Astrocyte of the cerebellum (primary cell): ENCODE measurements at regions not wholly inside any gene's neighbourhood (a gene's known extent, or its start where the extent isn't known, plus 50 kb on each side); places are given as distances from the start of the nearest gene placed in this dataset.
"Not testable (repeated sequence)": the region's sequence is repeated elsewhere in the genome, so short reads cannot be mapped to it uniquely, and the experiment has no call there.

Experiments used
- DNase-seq: peaks from one replicate; pipeline ENCODE4 v3.0.0-alpha.2; 2011; ENCODE audit warnings: low read depth
- H3K4me3 ChIP-seq: 2 replicates; pipeline ENCODE4 v1.5.1; 2011; ENCODE audit warnings: mild to moderate bottlenecking, low read depth, low read length, moderate library complexity
- CTCF ChIP-seq: IDR thresholded peaks from 2 replicates; pipeline ENCODE4 v1.5.1; 2012; ENCODE audit warnings: low read length, low read depth, moderate library complexity, mild to moderate bottlenecking; ENCODE audit errors: missing control alignments
- in situ Hi-C: cut with HindIII; loops from 2 replicates; pipeline ENCODE4 v1.10.0; 2017; ENCODE audit warnings: low sequenced_read_pairs

GRCh38 chr5:96546120-96546519 lies 113.1 kb upstream of the PCSK1 start:
- TF ChIP-seq CTCF: no peak
- no peak for DNase-seq
- no peak overlapping the region for H3K4me3 ChIP-seq
- in situ Hi-C loops: no loop called here

GRCh38 chr5:96547486-96547885 lies 114.4 kb upstream of the PCSK1 start:
- no peak for DNase-seq
- H3K4me3 ChIP-seq: no peak overlapping the region
- in situ Hi-C loops: no loop called here
- TF ChIP-seq CTCF: no peak

- in situ Hi-C loops: no loop called here
Measured at GRCh38 chr5:96548905-96549304, 113.3 kb upstream of the CAST start.

GRCh38 chr5:96560857-96561256 lies 101.3 kb upstream of the CAST start:
- H3K4me3 ChIP-seq, DNase-seq, in situ Hi-C loops: not testable (repeated sequence)

More at GRCh38 chr5:96548905-96549304, 113.3 kb upstream of the CAST start:
- DNase-seq: no peak
- TF ChIP-seq CTCF: no peak
- H3K4me3 ChIP-seq: no peak overlapping the region

- in situ Hi-C loops: no loop called here
- TF ChIP-seq CTCF: no peak
Measured at GRCh38 chr5:96562614-96563013, 99.6 kb upstream of the CAST start.

GRCh38 chr5:96563816-96564215 lies 98.4 kb upstream of the CAST start:
- TF ChIP-seq CTCF: no peak
- no peak for DNase-seq
- in situ Hi-C loops: no loop called here
- no peak overlapping the region for H3K4me3 ChIP-seq

More at GRCh38 chr5:96562614-96563013, 99.6 kb upstream of the CAST start:
- DNase-seq: no peak
- no peak overlapping the region for H3K4me3 ChIP-seq

- H3K4me3 ChIP-seq: no peak overlapping the region
- DNase-seq: no peak
- in situ Hi-C loops: no loop called here
- no peak for TF ChIP-seq CTCF
Measured at GRCh38 chr5:96565582-96566265, 96.5 kb upstream of the CAST start.
